ENCODE measurements at regions not wholly inside any gene's neighbourhood (a gene's known extent, or its start where the extent isn't known, plus 50 kb on each side); places are given as distances from the start of the nearest gene placed in this dataset.

GRCh38 chr4:120415896-120416295 is 349.2 kb upstream of the MAD2L1 start:
- no peak for DNase-seq

GRCh38 chr4:120406960-120407359 is 340.3 kb upstream of the MAD2L1 start:
- DNase-seq: no peak

GRCh38 chr4:120403296-120403695 is 336.6 kb upstream of the MAD2L1 start:
- DNase-seq: no peak

GRCh38 chr4:120400441-120400840 is 333.8 kb upstream of the MAD2L1 start:
- no peak for DNase-seq

- no peak for DNase-seq
These were observed 333.2 kb upstream of the MAD2L1 start for GRCh38 chr4:120399826-120400225.

- DNase-seq: no peak
These were observed 329.1 kb upstream of the MAD2L1 start for GRCh38 chr4:120395746-120396145.

- no peak for DNase-seq
These were observed 289.2 kb upstream of the MAD2L1 start for GRCh38 chr4:120355881-120356280.

GRCh38 chr4:120354381-120354780 is 287.7 kb upstream of the MAD2L1 start:
- no peak for DNase-seq

- DNase-seq: no peak
These were observed 286.6 kb upstream of the MAD2L1 start for GRCh38 chr4:120353235-120353634.

- no peak for DNase-seq
These were observed 286.1 kb upstream of the MAD2L1 start for GRCh38 chr4:120352739-120353138.

GRCh38 chr4:120348948-120349347 is 282.3 kb upstream of the MAD2L1 start:
- DNase-seq: no peak

GRCh38 chr4:120348521-120348920 is 281.9 kb upstream of the MAD2L1 start:
- DNase-seq: no peak

- DNase-seq: no peak
These were observed 265.1 kb upstream of the MAD2L1 start for GRCh38 chr4:120331486-120332370.

GRCh38 chr4:120329386-120329785 is 262.7 kb upstream of the MAD2L1 start:
- DNase-seq: no peak

- no peak for DNase-seq
These were observed 260.6 kb upstream of the MAD2L1 start for GRCh38 chr4:120327276-120327675.

- DNase-seq: no peak
These were observed 252.6 kb upstream of the MAD2L1 start for GRCh38 chr4:120319046-120319767.

GRCh38 chr4:120318196-120318846 is 251.7 kb upstream of the MAD2L1 start:
- DNase-seq: no peak

- DNase-seq: no peak
These were observed 251.1 kb upstream of the MAD2L1 start for GRCh38 chr4:120317713-120318112.

- no peak for DNase-seq
These were observed 249.8 kb upstream of the MAD2L1 start for GRCh38 chr4:120316416-120316815.

GRCh38 chr4:120314969-120315368 is 248.3 kb upstream of the MAD2L1 start:
- DNase-seq: no peak

- no peak for DNase-seq
These were observed 238.2 kb upstream of the MAD2L1 start for GRCh38 chr4:120304801-120305200.

GRCh38 chr4:120299631-120300030 is 233.0 kb upstream of the MAD2L1 start:
- DNase-seq: no peak

- DNase-seq: no peak
These were observed 226.7 kb upstream of the MAD2L1 start for GRCh38 chr4:120293341-120293740.

GRCh38 chr4:120291541-120291940 is 224.9 kb upstream of the MAD2L1 start:
- DNase-seq: no peak
